ENCODE measurements at regions not wholly inside any gene's neighbourhood (a gene's known extent, or its start where the extent isn't known, plus 50 kb on each side); places are given as distances from the start of the nearest gene placed in this dataset.
A peak's percentile ranks its signal among the peaks of the same experiment; 100 is the strongest.
"Not testable (repeated sequence)": the region's sequence is repeated elsewhere in the genome, so short reads cannot be mapped to it uniquely, and the experiment has no call there.

GRCh38 chr7:79778786-79779770 is 325.6 kb upstream of the MAGI2 start:
- no peak for DNase-seq

GRCh38 chr7:79775911-79776310 is 322.4 kb upstream of the MAGI2 start:
- no peak for DNase-seq

DNA sequence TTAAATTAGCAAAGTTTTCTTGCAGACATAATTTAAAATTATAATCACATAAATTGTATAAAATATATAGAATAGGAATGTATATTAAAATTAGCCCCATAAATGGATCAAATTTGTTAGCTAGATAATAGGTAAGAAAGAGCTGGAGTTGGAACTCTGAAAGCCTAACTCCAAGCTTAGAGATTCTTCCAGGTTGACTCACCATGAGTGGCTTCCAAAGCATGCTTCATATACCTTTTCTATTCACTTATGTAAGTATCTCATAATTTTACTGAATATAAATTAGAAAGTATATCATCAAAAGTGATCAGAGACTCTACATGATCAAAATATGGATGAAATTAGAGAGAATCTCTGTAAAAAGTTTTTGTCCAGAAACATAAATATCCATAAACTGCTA is 320.7 kb upstream of the MAGI2 start:
- no peak for DNase-seq

- no peak for DNase-seq
These were observed 317.5 kb upstream of the MAGI2 start for GRCh38 chr7:79770970-79771369.

GRCh38 chr7:79770063-79770462 is 316.6 kb upstream of the MAGI2 start:
- no peak for DNase-seq

GRCh38 chr7:79767876-79768560 is 314.6 kb upstream of the MAGI2 start:
- not testable (repeated sequence) for DNase-seq

- not testable (repeated sequence) for DNase-seq
These were observed 313.7 kb upstream of the MAGI2 start for GRCh38 chr7:79767192-79767591.

GRCh38 chr7:79761876-79762429 is 308.5 kb upstream of the MAGI2 start:
- DNase-seq = no peak

DNA sequence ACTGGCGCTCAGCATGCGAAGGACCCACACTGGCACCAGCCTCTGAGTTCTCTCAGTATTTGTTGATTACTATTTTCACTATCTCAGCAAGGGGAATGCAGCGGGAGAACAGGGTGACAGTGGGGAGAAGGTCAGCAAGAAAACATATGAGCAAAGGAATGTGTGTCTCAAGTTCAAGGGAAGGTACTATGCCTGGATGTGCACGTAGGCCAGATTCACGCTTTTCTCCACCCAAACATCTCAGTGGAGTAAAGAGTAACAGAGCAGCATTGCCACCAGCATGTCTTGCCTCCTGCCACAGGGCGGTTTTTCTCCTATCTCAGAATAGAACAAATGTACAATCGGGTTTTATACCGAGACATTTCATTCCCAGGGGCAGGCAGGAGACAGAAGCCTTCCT is 297.5 kb upstream of the MAGI2 start:
- DNase-seq = not testable (repeated sequence)

DNA sequence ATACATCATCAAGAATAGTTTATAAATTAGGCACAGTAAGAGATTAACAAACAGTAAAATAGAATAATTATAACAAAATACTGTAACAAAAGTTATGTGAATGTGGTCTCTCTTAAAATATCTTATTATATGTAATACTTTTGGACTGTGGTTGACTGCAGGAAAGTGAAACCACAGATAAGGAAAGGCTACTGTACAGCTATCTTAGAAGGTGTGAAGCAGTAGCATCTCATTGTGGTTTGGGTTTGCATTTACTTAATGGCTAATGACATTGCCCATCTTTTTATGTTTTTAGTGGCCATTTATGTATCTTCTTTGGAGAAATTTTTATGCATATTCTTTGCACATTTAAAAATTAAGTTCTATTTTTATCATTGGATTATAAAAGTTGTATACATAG is 296.4 kb upstream of the MAGI2 start:
- DNase-seq = no peak

DNA sequence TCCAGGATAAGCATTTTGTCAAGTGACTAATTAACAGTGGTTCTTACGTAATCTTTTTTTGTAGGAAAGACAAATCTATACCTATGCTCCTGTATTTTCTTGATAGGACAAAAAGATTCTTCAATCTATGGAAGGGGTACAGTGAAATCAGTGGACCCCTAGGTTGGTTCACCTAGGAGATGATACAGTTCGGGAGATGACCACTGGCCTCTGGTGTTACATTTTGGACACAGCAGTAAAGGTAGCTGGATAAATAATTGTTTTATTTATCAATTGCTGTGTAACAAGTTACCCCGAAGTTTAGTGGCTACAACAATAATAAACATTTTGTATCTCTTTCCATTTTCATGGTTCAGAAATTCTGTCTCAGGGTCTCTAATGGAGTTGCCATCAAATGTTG is 288.2 kb upstream of the MAGI2 start:
- no peak for DNase-seq

DNA sequence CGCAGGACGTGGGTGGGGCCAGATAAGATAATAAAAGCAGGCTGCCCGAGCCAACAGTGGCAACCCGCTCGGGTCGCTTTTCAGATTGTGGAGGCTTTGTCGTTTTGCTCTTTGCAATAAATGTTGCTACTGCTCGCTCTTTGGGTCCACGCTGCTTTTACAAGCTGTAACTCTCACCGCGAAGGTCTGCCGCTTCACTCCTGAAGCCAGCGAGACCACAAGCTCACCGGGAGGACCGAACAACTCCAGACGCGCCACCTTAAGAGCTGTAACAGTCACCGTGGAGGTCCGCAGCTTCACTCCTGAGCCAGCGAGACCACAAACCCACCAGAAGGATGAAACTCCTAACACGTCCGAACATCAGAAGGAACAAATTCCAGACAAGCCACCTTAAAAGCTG is 286.6 kb upstream of the MAGI2 start:
- no peak for DNase-seq

DNA sequence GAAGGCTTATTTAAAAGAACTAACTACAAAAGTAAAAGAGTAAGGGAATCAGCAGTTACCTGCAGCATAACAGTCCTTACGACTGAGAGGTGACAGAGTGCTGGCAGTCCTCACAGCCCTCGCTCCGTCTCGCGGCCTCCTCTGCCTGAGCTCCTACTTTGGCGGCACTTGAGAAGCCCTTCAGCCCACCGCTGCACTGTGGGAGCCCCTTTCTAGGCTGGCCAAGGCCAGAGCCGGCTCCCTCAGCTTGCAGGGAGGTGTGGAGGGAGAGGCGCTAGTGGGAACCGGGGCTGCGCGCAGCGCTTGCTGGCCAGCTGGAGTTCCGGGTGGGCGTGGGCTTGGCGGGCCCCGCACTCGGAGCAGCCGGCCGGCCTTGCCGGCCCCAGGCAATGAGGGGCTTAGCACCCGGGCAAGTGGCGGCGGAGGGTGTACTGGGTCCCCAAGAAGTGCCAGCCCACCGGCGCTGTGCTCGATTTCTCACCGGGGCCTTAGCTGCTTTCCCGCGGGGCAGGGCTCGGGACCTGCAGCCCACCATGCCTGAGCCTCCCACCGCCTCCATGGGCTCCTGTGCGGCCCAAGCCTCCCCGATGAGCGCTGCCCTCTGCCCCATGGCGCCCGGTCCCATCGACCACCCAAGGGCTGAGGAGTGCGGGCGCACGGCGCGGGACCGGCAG is 285.7 kb upstream of the MAGI2 start:
- not testable (repeated sequence) for DNase-seq

DNA sequence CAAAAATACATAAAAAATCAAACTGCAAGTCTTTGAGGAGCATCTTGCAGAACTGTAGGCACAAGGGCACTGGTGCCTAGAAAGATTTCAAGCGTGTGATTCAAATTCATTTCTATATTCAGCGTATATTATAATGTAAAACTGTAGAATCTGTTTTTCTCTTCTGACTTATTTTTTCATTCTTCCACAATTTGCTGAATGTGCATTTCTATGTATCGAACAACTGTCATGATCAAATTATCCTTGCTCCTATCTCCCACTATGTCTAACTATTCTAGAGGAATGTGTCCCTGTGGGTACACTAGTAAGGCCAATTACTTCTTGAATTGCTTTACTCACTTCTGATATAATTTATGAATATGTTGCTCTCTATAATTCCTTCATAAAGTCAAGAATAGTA is 283.0 kb upstream of the MAGI2 start:
- DNase-seq = no peak

- DNase-seq = no peak
These were observed 281.5 kb upstream of the MAGI2 start for GRCh38 chr7:79735012-79735411.

DNA sequence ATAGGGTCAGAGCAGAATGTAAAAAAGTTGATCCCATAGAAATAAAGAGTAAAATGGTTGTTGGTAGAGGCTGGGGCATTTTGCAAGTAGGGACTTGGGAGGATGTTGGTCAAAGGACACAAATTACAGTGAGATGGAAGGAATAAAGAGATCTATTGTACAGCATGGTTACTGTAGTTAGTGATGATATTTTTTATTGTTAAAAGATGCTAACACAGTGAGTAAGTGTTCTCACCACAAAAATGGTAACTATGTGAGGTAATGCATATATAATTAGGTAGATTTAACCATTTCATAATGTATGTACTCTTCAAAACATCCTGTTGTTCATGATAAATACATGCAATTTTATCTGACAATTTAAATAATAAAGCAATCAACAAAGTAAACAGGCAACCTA is 280.7 kb upstream of the MAGI2 start:
- no peak for DNase-seq

DNA sequence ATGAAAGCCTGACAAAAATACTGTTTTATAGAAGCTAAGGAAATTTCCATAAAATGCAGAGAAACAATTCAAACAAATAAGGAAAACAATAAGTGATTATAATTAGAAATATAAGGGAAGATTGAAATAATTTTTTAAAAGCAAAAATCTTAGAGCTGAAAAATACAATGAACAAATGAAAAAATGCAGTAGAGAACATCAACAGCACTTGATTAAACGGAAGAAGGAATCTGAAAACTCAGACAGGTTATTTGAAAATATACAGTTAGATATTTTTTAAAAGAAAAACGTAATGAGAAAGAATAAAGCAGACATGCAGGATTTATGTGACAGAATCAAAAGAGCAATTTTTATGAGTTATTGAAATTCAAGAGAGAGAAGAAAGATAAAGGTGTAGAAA is 279.1 kb upstream of the MAGI2 start:
- no peak for DNase-seq

GRCh38 chr7:79730971-79731370 is 277.5 kb upstream of the MAGI2 start:
- no peak for DNase-seq

- peak; percentile 20 for DNase-seq
These were observed 270.6 kb upstream of the MAGI2 start for GRCh38 chr7:79723833-79724618.

GRCh38 chr7:79722217-79722616 is 268.8 kb upstream of the MAGI2 start:
- DNase-seq = no peak

- no peak for DNase-seq
These were observed 265.7 kb upstream of the MAGI2 start for GRCh38 chr7:79719216-79719615.

DNA sequence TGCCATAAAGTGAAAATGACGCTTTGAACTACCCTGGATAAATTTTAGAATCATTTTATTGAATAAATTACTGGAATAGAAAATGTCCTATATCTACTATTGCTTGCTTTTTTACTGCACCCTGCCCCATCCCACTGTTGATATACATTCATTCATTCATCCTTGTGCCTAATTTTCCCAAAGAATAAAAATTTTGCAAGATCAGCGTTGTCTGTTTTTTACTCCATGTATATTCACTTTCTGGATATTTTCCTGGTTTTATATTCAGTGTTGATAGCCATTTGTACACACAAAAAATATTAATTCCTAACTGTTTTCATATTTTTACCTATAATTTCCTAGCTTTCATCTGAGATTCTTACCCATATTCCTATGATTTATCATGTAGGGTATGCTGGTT is 262.9 kb upstream of the MAGI2 start:
- no peak for DNase-seq
